ENCODE measurements at regions not wholly inside any gene's neighbourhood (a gene's known extent, or its start where the extent isn't known, plus 50 kb on each side); places are given as distances from the start of the nearest gene placed in this dataset.

DNA sequence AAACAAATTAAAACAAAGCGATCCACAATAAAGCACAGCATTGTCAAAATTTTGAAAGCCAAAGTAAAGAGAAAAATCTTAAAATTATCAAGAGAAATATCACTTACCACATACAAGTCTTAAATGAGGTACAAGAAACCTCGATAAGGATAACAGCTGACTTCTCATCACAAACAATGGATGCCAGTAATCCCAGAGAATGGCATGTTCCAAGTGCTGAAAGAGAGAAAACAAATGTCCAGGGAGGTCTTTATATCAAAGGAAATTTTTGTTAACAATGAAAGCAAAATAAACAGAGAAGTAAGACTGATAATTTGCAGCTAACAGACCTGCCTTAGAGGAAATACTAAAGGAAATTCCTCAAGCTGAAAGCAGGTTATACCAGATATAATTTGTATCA is 460.4 kb upstream of the HS3ST1 start:
- H3K36me3 Mint-ChIP-seq: no peaks in the 10 kb centered on the region
- H3K9me3 Mint-ChIP-seq (ENCODE audit: low read depth): no peaks in the 10 kb centered on the region
- no peak overlapping the region for H3K4me3 Mint-ChIP-seq
- H3K27ac Mint-ChIP-seq: no peak overlapping the region
- H3K27me3 Mint-ChIP-seq: peaks cover 1% of the 10 kb centered on the region
- H3K4me1 Mint-ChIP-seq (ENCODE audit: low read depth): no peaks in the 10 kb centered on the region

DNA sequence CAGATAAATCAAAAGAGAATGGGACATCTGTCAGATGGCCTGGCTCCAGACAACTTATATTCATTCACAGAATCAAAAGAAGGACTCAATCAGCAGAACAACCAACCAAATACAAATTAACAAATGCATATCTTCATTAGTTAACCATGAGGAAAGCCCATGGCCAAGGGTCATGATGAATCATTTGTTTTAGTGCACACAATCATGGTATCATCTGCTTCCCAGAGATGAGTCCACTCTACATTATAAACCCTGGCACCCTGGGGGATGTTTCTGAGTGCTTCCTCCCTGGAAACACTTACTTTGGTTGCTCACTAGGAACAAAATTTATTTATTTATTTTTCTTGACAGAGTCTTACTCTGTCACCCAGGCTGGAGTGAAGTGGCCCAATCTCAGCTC is 453.3 kb upstream of the HS3ST1 start:
- Mint-ChIP-seq H3K27ac (no peak overlapping the region), H3K4me1 (ENCODE audit: low read depth) (no peaks in the 10 kb centered on the region), H3K27me3 (peaks cover 1% of the 10 kb centered on the region), H3K9me3 (ENCODE audit: low read depth) (peaks cover 9% of the 10 kb centered on the region), H3K4me3 (no peak overlapping the region), H3K36me3 (no peaks in the 10 kb centered on the region)

DNA sequence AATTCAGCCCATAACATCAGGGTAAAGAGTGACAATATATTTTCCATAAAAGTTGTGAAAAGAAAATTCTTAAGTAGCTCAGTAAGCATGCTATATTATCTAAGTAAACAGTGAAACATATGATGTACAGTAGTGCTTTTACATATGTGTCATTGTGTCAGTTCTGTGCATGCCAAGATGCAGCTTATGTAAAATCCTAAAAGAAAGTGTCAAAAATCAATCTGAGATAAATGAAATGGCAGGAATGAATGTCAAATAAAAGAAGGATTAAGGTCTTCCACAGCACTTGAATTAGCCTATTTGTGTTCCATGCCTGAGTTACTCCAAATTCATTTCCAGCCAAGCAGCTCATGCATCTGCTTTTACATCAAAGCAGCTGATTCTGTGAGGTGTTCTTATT is 452.7 kb upstream of the HS3ST1 start:
- Mint-ChIP-seq H3K4me3 (no peak overlapping the region), H3K27ac (no peak overlapping the region), H3K36me3 (no peaks in the 10 kb centered on the region), H3K9me3 (ENCODE audit: low read depth) (peaks cover 9% of the 10 kb centered on the region), H3K27me3 (peaks cover 1% of the 10 kb centered on the region), H3K4me1 (ENCODE audit: low read depth) (no peaks in the 10 kb centered on the region)

DNA sequence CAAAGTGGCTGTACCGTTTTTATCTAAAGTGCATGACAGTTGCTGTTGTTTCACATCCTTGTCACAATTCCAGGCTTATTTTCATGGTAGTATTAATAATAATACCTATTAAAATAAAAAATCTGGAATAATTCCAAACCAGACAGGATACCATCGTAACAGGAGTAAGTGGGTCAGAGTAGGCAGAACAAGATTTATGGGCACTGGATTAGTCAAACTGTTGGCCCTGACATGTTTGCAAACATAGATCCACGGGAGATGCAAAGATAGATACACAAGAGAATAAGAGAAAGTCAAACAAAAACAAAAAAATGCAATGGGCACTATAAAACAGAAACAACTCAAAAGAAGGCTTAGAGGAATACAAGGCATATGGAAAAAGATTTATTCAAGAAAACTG is 449.5 kb upstream of the HS3ST1 start:
- peaks cover 9% of the 10 kb centered on the region for H3K9me3 Mint-ChIP-seq (ENCODE audit: low read depth)

DNA sequence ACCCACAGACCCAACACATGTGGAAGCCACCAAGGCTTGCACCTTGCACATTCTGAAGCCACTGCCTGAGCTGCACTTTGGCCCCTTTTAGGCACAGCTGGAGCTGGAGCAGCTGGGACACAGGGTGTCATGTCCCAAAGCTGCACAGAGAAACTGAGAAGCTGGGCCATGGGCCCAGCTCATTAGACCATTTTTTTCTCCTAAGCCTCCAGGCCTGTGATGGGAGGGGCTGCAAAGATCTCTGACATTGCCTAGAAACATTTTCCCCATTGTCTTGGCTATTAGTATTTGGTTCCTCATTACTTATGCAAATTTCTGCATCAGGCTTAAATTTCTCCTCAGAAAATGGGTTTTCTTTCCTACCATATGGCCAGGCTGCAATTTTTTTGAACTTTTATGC is 447.4 kb upstream of the HS3ST1 start:
- H3K27me3 Mint-ChIP-seq: no peaks in the 10 kb centered on the region
- no peak overlapping the region for H3K4me3 Mint-ChIP-seq
- H3K9me3 Mint-ChIP-seq (ENCODE audit: low read depth): peaks cover 9% of the 10 kb centered on the region
- no peak overlapping the region for H3K27ac Mint-ChIP-seq
- H3K4me1 Mint-ChIP-seq (ENCODE audit: low read depth): no peaks in the 10 kb centered on the region
- H3K36me3 Mint-ChIP-seq: no peaks in the 10 kb centered on the region

More for the DNA sequence above, 449.5 kb upstream of the HS3ST1 start:
- H3K27ac Mint-ChIP-seq: no peak overlapping the region
- H3K36me3 Mint-ChIP-seq: no peaks in the 10 kb centered on the region
- no peak overlapping the region for H3K4me3 Mint-ChIP-seq
- H3K27me3 Mint-ChIP-seq: no peaks in the 10 kb centered on the region
- H3K4me1 Mint-ChIP-seq (ENCODE audit: low read depth): no peaks in the 10 kb centered on the region

DNA sequence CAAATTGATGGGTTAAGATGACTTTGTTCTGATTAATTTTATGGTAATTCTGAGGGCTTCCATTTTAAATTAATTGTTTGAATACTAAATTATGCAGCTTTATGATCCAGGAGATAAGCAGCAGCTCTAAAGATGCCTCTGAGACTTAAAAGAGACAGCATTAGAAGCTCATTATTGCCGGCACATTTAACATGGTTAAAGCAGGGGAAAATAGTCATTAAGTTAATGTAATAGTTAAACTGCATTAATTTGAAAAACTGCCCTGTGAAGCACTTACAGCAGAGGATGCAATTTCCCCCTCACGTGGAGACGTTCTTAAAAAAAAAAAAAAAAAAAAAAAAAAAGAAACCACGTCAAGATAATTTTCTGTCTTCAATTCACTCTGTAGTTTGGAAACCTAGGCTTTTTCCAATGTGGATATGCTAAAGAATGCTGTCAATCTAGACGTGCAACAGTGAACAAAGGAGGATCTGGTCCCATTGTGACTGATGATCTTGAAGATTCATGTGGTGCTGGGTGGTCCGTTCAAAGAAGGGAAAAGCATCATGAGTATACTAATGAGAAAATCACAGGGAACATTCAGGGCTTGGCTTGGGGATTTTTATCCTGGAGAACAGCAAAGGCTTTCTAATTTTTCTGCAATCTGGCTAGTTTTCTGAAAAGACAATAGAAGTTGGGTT is 440.6 kb upstream of the HS3ST1 start:
- H3K36me3 Mint-ChIP-seq: no peaks in the 10 kb centered on the region
- no peaks in the 10 kb centered on the region for H3K4me1 Mint-ChIP-seq (ENCODE audit: low read depth)
- peaks cover 3% of the 10 kb centered on the region for H3K27me3 Mint-ChIP-seq
- H3K4me3 Mint-ChIP-seq: no peak overlapping the region
- peaks cover 3% of the 10 kb centered on the region for H3K9me3 Mint-ChIP-seq (ENCODE audit: low read depth)
- H3K27ac Mint-ChIP-seq: no peak overlapping the region

DNA sequence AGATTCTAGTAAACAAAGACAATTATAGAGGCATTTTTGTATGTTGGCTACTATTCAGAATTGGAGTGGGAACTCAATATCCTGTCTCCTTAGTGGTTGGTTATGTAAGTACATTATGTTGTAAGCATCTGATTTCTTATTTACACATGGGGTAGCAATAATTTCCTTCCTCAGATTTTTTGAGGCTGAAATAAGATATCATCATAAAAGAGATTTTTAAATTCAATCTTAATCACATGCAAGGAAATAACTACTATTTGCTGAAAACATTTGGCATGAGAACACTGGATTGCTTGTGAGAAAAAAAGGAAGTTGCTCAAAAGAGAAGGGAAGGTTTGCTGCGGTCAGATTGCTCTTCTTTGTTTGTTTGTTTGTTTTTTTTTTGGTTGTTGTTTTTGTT is 437.7 kb upstream of the HS3ST1 start:
- H3K27me3 Mint-ChIP-seq: peaks cover 3% of the 10 kb centered on the region

DNA sequence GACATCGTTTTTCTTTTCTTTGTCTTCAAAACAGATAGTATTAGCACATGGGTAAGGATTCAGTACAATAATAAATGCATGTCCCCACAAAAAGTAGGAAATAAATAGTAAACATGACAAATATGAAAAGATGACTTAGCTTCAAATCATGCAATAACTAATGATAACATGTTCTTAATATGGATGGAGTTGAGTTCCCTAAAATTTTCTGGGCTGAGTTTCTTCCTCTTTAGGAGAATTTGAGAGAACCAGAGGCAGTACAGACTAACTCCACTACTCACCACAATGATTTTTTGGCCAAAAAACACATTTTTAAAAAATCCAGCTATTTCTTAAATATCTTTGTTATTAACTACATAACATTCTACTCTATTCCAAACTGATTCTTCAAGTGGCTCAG is 432.3 kb upstream of the HS3ST1 start:
- Mint-ChIP-seq H3K27me3 (peaks cover 1% of the 10 kb centered on the region), H3K27ac (no peak overlapping the region), H3K9me3 (ENCODE audit: low read depth) (peaks cover 3% of the 10 kb centered on the region), H3K4me3 (no peak overlapping the region), H3K4me1 (ENCODE audit: low read depth) (no peaks in the 10 kb centered on the region), H3K36me3 (no peaks in the 10 kb centered on the region)

More for the DNA sequence above, 437.7 kb upstream of the HS3ST1 start:
- Mint-ChIP-seq H3K27ac (no peak overlapping the region), H3K4me3 (no peak overlapping the region), H3K4me1 (ENCODE audit: low read depth) (no peaks in the 10 kb centered on the region), H3K36me3 (no peaks in the 10 kb centered on the region), H3K9me3 (ENCODE audit: low read depth) (peaks cover 3% of the 10 kb centered on the region)

DNA sequence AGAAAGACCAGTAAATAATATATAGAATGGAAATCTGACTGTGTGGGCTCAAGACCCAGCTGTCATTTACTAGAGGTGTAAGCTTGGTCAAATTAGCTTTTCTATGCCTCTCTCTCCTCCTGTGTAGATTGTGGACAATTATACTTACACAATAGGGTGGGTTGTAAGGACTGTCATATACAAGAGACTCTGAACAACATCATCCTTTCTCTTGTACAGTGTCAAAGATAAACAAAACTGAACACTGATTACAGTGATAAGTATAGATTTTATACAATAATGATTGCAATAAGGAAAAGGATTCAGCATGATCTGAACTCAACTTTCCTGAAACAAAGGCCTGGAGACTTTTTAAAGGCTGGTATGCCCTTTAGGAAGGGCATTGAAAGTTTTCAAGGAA is 429.2 kb upstream of the HS3ST1 start:
- Mint-ChIP-seq H3K4me1 (ENCODE audit: low read depth) (no peaks in the 10 kb centered on the region), H3K9me3 (ENCODE audit: low read depth) (no peaks in the 10 kb centered on the region), H3K4me3 (no peak overlapping the region), H3K27ac (no peak overlapping the region), H3K27me3 (no peaks in the 10 kb centered on the region), H3K36me3 (no peaks in the 10 kb centered on the region)

DNA sequence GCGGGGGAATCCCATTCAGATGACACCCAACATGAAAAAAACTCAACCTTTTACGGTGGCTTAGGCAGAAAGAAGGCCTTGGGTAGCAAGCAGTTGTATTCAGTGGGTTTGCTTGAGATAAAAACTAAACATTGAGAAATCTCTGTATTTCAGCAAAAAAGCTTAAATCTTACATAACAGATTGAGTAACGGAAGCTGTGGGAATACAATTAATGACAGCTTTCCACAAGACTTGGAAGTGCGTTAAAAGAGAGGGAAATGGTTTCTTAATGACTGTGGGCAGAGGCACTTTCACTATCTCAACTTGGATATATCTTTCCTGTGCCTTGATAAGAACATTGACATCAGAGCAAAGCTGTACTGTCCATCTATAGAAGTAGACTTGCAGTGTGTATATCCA is 418.5 kb upstream of the HS3ST1 start:
- Mint-ChIP-seq H3K4me3 (no peak overlapping the region), H3K36me3 (no peaks in the 10 kb centered on the region), H3K9me3 (ENCODE audit: low read depth) (no peaks in the 10 kb centered on the region), H3K27me3 (peaks cover 2% of the 10 kb centered on the region), H3K27ac (no peak overlapping the region), H3K4me1 (ENCODE audit: low read depth) (no peaks in the 10 kb centered on the region)

DNA sequence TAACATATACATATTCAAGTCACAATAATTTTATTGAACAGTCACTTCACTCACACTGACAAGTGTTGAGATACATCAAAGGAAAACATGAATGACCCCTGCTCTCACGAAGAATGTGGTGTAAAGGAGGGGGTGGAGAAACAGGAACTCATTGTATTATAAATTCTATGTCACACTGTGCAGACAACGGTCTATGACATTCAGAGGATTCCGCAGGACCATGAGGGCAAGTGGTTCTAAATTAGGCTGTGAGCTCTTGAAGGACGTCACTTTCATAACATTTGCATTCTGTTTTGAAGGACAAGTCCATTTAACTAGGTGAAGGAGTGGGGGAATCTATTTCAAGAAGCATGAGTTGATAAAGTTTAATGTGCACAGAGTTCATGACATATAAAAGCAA is 415.2 kb upstream of the HS3ST1 start:
- no peaks in the 10 kb centered on the region for H3K4me1 Mint-ChIP-seq (ENCODE audit: low read depth)
- H3K4me3 Mint-ChIP-seq: no peak overlapping the region
- no peaks in the 10 kb centered on the region for H3K36me3 Mint-ChIP-seq
- H3K9me3 Mint-ChIP-seq (ENCODE audit: low read depth): no peaks in the 10 kb centered on the region
- no peak overlapping the region for H3K27ac Mint-ChIP-seq
- H3K27me3 Mint-ChIP-seq: peaks cover 2% of the 10 kb centered on the region

DNA sequence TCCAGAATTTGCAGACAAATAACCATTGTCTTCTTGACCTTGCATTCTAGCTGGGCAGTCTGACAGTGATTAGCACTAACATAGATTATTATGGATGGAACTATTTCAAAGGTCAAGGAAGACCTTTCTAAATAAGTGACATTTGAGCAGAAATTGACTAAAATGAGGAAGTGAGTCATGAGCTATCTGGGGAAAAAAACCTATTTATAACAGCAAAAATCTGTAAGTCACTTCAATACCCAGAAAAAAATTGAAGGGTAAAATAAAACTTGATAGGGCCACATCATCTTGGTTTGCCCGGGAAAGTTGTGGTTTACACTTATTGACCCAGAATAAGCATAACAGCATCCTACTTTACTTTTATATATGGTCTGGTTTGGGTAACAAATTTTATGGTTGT is 414.6 kb upstream of the HS3ST1 start:
- Mint-ChIP-seq H3K36me3 (no peaks in the 10 kb centered on the region), H3K27ac (no peak overlapping the region), H3K27me3 (peaks cover 2% of the 10 kb centered on the region), H3K9me3 (ENCODE audit: low read depth) (no peaks in the 10 kb centered on the region), H3K4me1 (ENCODE audit: low read depth) (no peaks in the 10 kb centered on the region), H3K4me3 (no peak overlapping the region)

DNA sequence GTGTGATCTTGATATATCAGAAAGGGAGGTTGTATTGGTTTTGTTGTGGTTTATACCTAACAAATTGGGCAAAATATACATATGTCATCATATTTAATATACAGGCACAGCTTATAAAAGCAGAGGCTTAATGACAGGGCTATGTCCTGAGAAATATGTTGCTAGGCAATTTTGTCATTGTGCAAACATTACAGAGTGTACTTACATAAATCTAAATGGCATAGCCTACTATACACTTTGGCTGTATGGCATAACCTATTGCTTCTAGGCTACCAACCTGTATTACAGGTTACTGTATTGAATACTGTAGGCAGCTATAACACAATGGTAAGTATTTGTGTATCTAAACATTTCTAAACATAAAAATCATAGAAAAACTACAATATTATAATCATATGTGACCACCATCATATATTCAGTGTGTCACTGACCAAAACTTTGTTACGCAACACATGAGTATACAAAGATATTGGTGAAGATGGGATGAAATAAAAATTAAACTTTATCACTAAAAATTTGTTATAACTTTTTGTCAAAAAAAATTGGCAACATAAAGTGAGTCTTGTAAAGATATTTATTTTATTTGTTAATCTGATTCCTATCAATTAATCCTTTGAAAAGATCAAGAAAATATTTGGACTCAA is 414.0 kb upstream of the HS3ST1 start:
- peaks cover 2% of the 10 kb centered on the region for H3K27me3 Mint-ChIP-seq
- H3K4me1 Mint-ChIP-seq (ENCODE audit: low read depth): no peaks in the 10 kb centered on the region
- no peaks in the 10 kb centered on the region for H3K9me3 Mint-ChIP-seq (ENCODE audit: low read depth)
- no peak overlapping the region for H3K4me3 Mint-ChIP-seq
- no peaks in the 10 kb centered on the region for H3K36me3 Mint-ChIP-seq
- no peak overlapping the region for H3K27ac Mint-ChIP-seq

DNA sequence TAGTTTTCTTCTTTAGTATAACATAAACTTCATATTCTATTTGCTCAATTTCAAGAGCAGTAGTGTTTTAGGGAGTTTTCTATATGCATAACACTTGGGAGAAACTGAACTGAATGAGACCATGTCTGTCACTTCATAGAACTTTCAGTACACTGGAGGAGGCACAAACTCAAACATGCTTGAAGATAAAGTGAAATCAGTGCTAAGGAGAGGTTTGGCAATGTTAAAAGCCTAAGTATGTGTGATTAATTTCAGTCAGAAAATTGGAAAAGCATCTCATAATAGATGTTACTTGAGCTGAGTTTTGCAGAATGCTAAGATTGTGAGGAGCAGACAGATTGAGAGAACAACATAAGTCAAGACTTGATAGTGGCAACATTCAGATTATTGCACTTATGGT is 411.2 kb upstream of the HS3ST1 start:
- H3K27ac Mint-ChIP-seq: no peak overlapping the region
- no peaks in the 10 kb centered on the region for H3K4me1 Mint-ChIP-seq (ENCODE audit: low read depth)
- H3K9me3 Mint-ChIP-seq (ENCODE audit: low read depth): no peaks in the 10 kb centered on the region
- no peak overlapping the region for H3K4me3 Mint-ChIP-seq
- H3K27me3 Mint-ChIP-seq: peaks cover 2% of the 10 kb centered on the region
- H3K36me3 Mint-ChIP-seq: no peaks in the 10 kb centered on the region

DNA sequence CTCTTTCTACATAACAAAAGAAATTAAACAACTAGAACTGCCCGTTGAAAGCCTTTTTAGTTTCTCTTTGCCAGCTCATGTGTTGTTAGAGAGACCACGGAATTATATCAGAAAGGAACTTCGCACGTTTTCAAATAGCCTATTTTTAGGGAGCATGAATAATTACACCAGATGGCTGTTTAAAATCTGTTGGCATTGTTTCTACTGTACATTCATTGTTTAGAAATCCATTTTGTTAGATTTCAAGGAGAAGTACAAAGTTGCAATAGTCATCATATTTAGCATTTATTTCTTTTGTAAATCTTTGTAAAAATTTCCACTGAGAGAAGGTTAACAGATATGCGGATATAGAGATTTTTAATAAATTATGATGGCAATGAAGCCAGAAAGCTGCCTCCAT is 403.0 kb upstream of the HS3ST1 start:
- no peak overlapping the region for H3K4me3 Mint-ChIP-seq
- H3K27me3 Mint-ChIP-seq: peaks cover 2% of the 10 kb centered on the region
- no peaks in the 10 kb centered on the region for H3K36me3 Mint-ChIP-seq
- no peaks in the 10 kb centered on the region for H3K9me3 Mint-ChIP-seq (ENCODE audit: low read depth)
- H3K4me1 Mint-ChIP-seq (ENCODE audit: low read depth): no peaks in the 10 kb centered on the region
- H3K27ac Mint-ChIP-seq: no peak overlapping the region

DNA sequence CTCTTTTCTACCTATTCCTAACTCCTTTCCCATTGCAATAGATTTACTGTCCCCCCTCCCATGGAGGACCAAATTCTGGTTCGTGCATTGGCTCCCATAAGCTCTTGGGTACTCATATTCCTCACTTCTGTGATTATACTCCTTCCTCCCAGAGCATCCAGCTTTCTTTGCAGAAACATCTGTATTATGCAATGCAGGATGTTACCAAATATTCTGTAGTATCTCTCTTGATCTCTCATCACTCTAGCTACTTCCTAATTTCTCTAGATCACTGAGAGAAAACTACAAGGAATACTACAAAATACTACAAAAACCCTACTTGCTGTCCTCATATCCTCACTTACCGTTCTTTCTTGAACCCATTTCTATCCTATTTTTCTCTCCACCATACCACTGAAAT is 395.9 kb upstream of the HS3ST1 start:
- H3K9me3 Mint-ChIP-seq (ENCODE audit: low read depth): peaks cover 10% of the 10 kb centered on the region
- no peak overlapping the region for H3K4me3 Mint-ChIP-seq
- H3K4me1 Mint-ChIP-seq (ENCODE audit: low read depth): no peaks in the 10 kb centered on the region
- H3K36me3 Mint-ChIP-seq: no peaks in the 10 kb centered on the region
- peaks cover 2% of the 10 kb centered on the region for H3K27me3 Mint-ChIP-seq
- H3K27ac Mint-ChIP-seq: no peak overlapping the region

Data from activated naive CD8-positive, alpha-beta T cell (primary cell).